SHP77 treated with DMSO at 0.1 percent for 48 hours (cell line): ENCODE measurements at regions not wholly inside any gene's neighbourhood (a gene's known extent, or its start where the extent isn't known, plus 50 kb on each side); places are given as distances from the start of the nearest gene placed in this dataset.

ENCODE experiments used
- DNase-seq: peaks from one replicate; lab custom pipeline; 2025; lab: John Stamatoyannopoulos, UW

GRCh38 chr13:48891586-48891985 is 84.1 kb upstream of the FNDC3A start:
- DNase-seq = peak; percentile 11

DNA sequence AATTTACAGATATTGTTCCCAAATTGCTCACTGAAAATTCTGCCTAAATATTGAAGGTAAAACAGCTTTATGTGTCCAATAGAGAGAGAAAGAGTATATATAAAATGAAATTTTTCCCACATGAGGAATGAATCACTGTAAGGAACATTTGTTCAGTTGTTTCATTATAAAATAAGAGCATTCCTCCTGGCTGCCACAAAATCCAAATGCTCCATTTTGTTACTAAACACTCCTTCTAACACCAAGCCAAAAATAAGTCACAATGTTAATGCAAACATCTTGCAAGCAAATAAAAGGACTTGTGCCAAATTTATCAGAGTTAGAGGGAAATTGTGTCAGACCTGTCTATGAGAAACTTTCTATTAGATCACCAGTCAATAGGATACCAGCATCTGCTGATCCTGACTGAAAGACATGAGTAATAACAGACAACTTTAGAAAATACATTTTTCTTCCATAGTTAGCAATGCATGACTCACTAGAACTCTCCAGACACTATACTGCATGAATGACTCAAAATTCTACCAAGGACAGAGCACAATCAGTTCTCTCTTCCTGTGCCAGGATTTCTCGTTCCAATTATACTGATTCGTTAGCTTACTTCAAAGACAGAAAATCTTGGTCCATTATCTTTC is 83.5 kb upstream of the FNDC3A start:
- DNase-seq = peak; percentile 2

GRCh38 chr13:48892688-48893075 is 83.0 kb upstream of the FNDC3A start:
- no peak for DNase-seq

GRCh38 chr13:48896312-48896711 is 79.4 kb upstream of the FNDC3A start:
- no peak for DNase-seq

- DNase-seq = no peak
Measured at GRCh38 chr13:48901781-48902180, 73.9 kb upstream of the FNDC3A start.

GRCh38 chr13:48902368-48902767 is 73.3 kb upstream of the FNDC3A start:
- no peak for DNase-seq

GRCh38 chr13:48904668-48905290 is 70.9 kb upstream of the FNDC3A start:
- no peak for DNase-seq

DNA sequence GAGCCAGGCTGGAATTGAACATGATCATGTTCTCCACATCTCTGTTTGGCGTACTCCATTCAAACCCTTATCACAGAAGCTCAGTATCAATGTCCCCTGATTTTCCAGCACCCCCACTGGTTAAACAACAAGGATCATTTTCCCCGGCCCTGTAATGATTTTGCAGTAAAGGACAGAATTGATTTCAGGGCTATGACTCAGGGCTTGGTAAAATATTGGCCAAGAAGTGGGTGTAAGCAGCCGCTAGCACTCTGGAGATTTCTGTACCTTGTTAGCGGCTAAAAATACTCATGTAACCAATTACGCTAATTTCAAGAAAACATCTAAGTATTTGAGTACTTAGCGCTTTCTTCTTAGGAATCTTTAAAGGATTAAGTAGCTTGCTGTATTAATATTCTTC is 69.5 kb upstream of the FNDC3A start:
- DNase-seq = no peak

DNA sequence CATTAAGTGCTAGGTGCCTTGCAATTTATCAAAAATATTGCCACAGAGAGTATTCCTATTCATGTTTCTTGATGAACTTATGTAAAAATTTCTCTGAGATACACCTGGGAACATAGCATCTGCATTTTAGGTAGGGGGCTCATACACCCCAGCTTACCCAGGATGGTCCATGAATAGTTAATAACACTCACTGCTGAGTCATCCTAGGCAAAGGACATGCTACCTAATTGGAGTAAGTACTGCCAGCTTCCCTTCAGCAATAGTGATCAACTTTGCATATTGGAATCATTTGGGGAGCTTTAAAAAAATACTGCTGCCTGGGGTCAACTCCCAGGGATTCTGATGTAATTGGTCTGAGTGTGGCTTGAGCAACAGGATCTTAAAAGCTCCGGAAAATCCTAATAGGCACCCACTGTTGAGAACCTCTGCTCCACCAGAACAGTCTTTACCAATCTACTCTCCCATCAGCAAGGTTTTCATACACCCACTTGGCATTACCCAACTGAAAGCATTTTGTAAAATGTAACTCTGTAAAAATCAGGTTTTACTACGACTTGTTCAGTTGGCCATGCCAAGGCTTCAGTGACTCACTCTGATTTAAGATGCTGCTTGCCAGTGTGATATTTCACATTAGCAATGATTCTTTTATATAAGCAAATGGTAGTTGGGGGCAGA is 67.2 kb upstream of the FNDC3A start:
- no peak for DNase-seq

DNA sequence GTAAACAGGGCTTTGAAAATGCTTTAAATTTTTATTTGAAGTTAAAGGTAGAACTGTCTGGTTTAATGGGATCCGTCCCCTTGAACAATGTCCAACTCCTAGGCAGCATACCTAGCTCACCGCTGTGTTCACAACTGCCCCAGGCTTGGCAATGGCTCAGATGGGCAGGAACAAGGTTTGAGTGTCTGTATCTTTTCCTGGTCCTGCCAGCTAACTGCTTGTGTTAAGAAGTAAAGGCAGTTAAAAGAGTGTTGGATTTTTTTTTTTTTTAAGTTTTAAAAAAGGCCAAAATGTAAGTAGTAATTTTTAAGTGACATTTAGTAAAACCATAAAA is 66.7 kb upstream of the FNDC3A start:
- DNase-seq = no peak

DNA sequence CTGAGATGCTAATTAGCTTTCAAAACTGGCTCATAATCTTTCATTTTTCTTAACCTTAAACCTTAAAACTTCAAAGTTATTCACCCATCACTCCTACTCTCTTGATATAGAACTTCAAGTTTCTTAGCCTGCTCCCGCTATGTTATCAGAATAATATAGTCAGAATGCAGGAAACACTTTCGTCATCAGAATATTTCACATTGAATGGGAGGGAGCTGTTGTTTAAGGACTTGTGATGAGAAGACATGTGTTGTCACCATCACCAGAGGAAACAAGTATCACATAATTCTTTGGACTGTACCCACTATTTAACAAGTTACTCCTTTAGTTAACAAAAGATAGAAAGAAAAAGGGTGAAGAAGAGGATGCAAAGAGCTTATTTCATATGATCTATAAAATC is 65.0 kb upstream of the FNDC3A start:
- no peak for DNase-seq

DNA sequence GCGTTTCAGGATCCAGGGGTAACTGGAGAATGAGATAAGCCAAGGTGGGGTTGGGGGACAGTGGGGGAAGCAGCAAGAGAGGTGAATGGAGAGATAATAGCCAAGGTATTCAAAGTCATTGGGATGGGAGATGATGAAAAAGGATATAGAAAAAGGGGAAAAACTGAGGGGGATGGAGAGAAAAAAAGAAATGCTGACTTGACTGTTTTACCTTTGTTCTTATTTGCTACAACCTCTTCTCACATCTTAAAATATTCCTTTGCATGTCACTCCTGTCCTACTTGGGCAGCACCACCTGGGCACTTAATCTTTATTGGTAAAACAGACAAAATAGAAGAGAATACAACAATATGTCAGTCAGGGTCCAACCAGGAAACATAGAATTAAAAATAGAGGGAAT is 56.0 kb upstream of the FNDC3A start:
- no peak for DNase-seq

DNA sequence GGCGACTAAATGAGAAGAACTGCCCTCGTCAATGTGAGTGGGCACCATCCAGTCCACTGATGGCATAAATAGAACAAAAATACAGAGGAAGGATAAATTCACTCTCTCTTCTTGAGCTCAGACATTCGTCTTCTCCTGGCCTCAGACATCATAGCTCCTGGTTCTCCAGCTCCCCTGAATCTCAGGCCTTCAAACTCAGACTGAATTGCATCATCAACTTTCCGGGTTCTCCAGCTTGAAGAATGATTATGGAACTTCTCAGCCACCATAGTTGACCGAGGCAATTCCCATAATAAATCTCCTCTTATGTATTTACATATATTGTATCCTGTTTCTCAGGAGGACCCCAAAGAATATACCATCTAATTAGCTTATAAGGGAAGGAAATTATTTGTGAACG is 55.0 kb upstream of the FNDC3A start:
- no peak for DNase-seq

DNA sequence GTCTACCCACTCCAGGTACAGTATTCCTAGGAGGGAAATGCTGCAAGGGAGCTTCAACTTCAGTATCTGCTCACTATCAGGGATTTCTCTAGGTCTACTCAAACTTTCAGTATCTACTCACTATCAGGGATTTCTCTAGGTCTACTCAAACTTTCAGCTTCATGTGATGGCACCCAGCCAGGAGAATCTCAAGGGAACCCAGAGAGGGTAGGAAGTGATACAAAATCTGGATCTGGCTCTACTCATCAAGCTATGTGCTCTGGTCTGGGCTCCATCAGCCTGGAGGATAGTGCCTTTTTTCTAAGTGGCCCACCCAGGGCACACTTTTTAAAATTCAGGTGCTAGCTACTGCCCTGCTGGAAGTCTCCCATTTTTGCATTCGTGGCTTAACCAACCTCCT is 52.3 kb upstream of the FNDC3A start:
- no peak for DNase-seq

GRCh38 chr13:48925001-48925400 is 50.7 kb upstream of the FNDC3A start:
- DNase-seq = no peak
